GM19397 (cell line): ENCODE measurements at regions not wholly inside any gene's neighbourhood (a gene's known extent, or its start where the extent isn't known, plus 50 kb on each side); places are given as distances from the start of the nearest gene placed in this dataset.
"Not testable (repeated sequence)": the region's sequence is repeated elsewhere in the genome, so short reads cannot be mapped to it uniquely, and the experiment has no call there.

ENCODE experiments used
- ATAC-seq: cut with Tn5 transposase; IDR thresholded peaks from one replicate; pipeline ENCODE4 v1.9.1; 2021; ENCODE audit warnings: mild to moderate bottlenecking, moderate library complexity; ENCODE audit not compliant: unreplicated experiment

- no peak for ATAC-seq
Observed at GRCh38 chr6:51213811-51214210, 395.1 kb downstream of the TFAP2B start.

- ATAC-seq = no peak
Observed at GRCh38 chr6:51214442-51214841, 395.8 kb downstream of the TFAP2B start.

GRCh38 chr6:51218181-51218580, 399.5 kb downstream of the TFAP2B start:
- ATAC-seq = no peak

- not testable (repeated sequence) for ATAC-seq
Observed at GRCh38 chr6:51224580-51225240, 406.0 kb downstream of the TFAP2B start.

- no peak for ATAC-seq
Observed at GRCh38 chr6:51241376-51241775, 422.7 kb downstream of the TFAP2B start.

GRCh38 chr6:51249798-51250197, 431.1 kb downstream of the TFAP2B start:
- ATAC-seq = no peak

GRCh38 chr6:51250317-51250716, 431.6 kb downstream of the TFAP2B start:
- ATAC-seq = no peak

- no peak for ATAC-seq
Observed at GRCh38 chr6:51257938-51258337, 439.3 kb downstream of the TFAP2B start.

GRCh38 chr6:51260003-51260402, 441.3 kb downstream of the TFAP2B start:
- ATAC-seq = no peak

- no peak for ATAC-seq
Observed at GRCh38 chr6:51261691-51262090, 443.0 kb downstream of the TFAP2B start.

- ATAC-seq = no peak
Observed at GRCh38 chr6:51265426-51265825, 446.8 kb downstream of the TFAP2B start.

- ATAC-seq = no peak
Observed at GRCh38 chr6:51266604-51267003, 447.9 kb downstream of the TFAP2B start.

- no peak for ATAC-seq
Observed at GRCh38 chr6:51268666-51269065, 450.0 kb downstream of the TFAP2B start.

GRCh38 chr6:51269876-51270275, 451.2 kb downstream of the TFAP2B start:
- no peak for ATAC-seq

GRCh38 chr6:51271615-51272014, 452.9 kb downstream of the TFAP2B start:
- no peak for ATAC-seq

GRCh38 chr6:51273228-51273961, 454.7 kb downstream of the TFAP2B start:
- no peak for ATAC-seq

GRCh38 chr6:51277474-51277873, 458.8 kb downstream of the TFAP2B start:
- no peak for ATAC-seq

- no peak for ATAC-seq
Observed at GRCh38 chr6:51282026-51282425, 463.4 kb downstream of the TFAP2B start.

- ATAC-seq = no peak
Observed at GRCh38 chr6:51283723-51284355, 465.2 kb downstream of the TFAP2B start.

GRCh38 chr6:51285876-51286275, 467.2 kb downstream of the TFAP2B start:
- no peak for ATAC-seq

- no peak for ATAC-seq
Observed at GRCh38 chr6:51289041-51289440, 470.4 kb downstream of the TFAP2B start.

GRCh38 chr6:51292659-51293058, 474.0 kb downstream of the TFAP2B start:
- no peak for ATAC-seq
